ENCODE measurements at regions not wholly inside any gene's neighbourhood (a gene's known extent, or its start where the extent isn't known, plus 50 kb on each side); places are given as distances from the start of the nearest gene placed in this dataset.

DNA sequence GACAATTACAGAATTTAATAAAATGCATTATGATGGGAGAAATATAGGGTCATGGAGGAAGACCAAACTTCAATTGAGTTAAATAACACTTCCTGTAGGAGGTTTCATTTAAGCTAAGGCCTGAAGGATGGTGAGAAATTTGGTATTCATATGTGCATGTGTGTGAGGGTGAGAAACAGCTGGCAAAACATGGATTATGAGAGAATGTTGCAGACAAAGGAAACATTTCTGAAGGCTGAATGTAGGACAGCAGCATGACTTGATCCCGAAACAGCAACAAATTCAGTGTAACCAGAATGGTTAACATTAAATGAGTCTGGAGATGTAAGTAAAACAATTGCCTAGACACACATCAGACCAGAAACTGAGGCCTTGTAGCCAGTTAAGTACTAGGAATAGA lies 630.8 kb downstream of the NR4A2 start:
- TF ChIP-seq, protein P1, sequence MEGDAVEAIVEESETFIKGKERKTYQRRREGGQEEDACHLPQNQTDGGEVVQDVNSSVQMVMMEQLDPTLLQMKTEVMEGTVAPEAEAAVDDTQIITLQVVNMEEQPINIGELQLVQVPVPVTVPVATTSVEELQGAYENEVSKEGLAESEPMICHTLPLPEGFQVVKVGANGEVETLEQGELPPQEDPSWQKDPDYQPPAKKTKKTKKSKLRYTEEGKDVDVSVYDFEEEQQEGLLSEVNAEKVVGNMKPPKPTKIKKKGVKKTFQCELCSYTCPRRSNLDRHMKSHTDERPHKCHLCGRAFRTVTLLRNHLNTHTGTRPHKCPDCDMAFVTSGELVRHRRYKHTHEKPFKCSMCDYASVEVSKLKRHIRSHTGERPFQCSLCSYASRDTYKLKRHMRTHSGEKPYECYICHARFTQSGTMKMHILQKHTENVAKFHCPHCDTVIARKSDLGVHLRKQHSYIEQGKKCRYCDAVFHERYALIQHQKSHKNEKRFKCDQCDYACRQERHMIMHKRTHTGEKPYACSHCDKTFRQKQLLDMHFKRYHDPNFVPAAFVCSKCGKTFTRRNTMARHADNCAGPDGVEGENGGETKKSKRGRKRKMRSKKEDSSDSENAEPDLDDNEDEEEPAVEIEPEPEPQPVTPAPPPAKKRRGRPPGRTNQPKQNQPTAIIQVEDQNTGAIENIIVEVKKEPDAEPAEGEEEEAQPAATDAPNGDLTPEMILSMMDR (IDR thresholded peaks at IDR 0.05), result no peak
- no peak for TF ChIP-seq POLR2A (IDR thresholded peaks at IDR 0.05)
